Pancreas (tissue), 10 donors: ENCODE measurements at regions not wholly inside any gene's neighbourhood (a gene's known extent, or its start where the extent isn't known, plus 50 kb on each side); places are given as distances from the start of the nearest gene placed in this dataset.
A peak's percentile ranks its signal among the peaks of the same experiment; 100 is the strongest.

Experiments
- ATAC-seq, 4 donors: fragments of 200-7000 bp; cut with Tn5 transposase; one replicate each; pipeline versions ENCODE4 v1.8.0 to v1.9.1; 2020; ENCODE audit warnings: mild to moderate bottlenecking in 4 of 4, moderate library complexity in 4 of 4
- DNase-seq, 6 donors: peaks; one replicate each; pipeline ENCODE4 v3.0.0-alpha.2; 2020
- FAIRE-seq: peaks from 2 replicates; lab custom pipeline; 2012; peaks lifted over from hg19 to GRCh38; lab: Jason Lieb, UNC
- H3K27ac ChIP-seq, 4 donors: fragments of 200-600 bp; sonication (generic); 1 replicate in 3 of 4; 2 replicates in 1 of 4; pipeline versions ENCODE4 v1.5.0 to v1.8.0; 2020
- H3K27me3 ChIP-seq, 4 donors: fragments of 200-600 bp; one replicate each; pipeline ENCODE4 v1.8.0; 2021
- H3K36me3 ChIP-seq, 3 donors: fragments of 200-600 bp; sonication (generic) in 1 of 3; one replicate each; pipeline versions ENCODE4 v1.5.0 to v1.8.0; 2020 to 2021
- H3K4me1 ChIP-seq, 3 donors: fragments of 200-600 bp; one replicate each; pipeline ENCODE4 v1.8.0; 2021
- H3K4me3 ChIP-seq, 4 donors: fragments of 200-600 bp; sonication (generic) in 2 of 4; one replicate each; pipeline versions ENCODE4 v1.5.0 to v1.8.0; 2020 to 2021
- H3K9me3 ChIP-seq, 4 donors: fragments of 200-600 bp; one replicate each; pipeline ENCODE4 v1.8.0; 2021
- CTCF ChIP-seq, 4 donors: fragments of 200-600 bp; sonication (generic) in 3 of 4; IDR thresholded peaks; one replicate each; pipeline versions ENCODE4 v1.5.0 to v1.8.0; 2021; ENCODE audit warnings: antibody characterized with exemption in 4 of 4
- WGBS, 2 donors: extraction: QIAGEN DNeasy Blood & Tissue Kit; methylation state at CpG; one replicate each; pipeline ENCODE4 v1.1.7; 2013; 5-methylcytosine and 5-hydroxymethylcytosine counted together
- intact Hi-C, 3 donors: fragments of 100-400 bp; cut with DNase I; formaldehyde crosslinking; loops; one replicate each; pipeline versions ENCODE4 v1.11.1 to v1.14.2; 2022
- donor health status: healthy with polysubstance abuse.
- donor health status: DM: no; HTN: no; CAD: no; lungs with moderate emphysema.
- donor health status: DM: no; HTN: no; CAD: no.
- donor health status: control.
- donor health status: control.
- donor health status: Bipolar disorder and iron deficiency.
- donor health status: DM: yes; HTN: yes; CAD: no.
- donor health status: DM: no; HTN: no; CAD: no.
- donor health status: DM: no; HTN: no; CAD: no.
- donor health status: DM: yes; HTN: yes; CAD: no.

GRCh38 chrX:137483554-137483953, 82.4 kb upstream of the ZIC3 start:
- H3K27ac ChIP-seq, result no peak overlapping the region
- H3K9me3 ChIP-seq, result no peaks in the 10 kb centered on the region
- H3K27me3 ChIP-seq, result peaks cover 0 to under 1% (median 0%) of the 10 kb centered on the region in 4 donors
- ATAC-seq, result no peak
- no peaks in the 10 kb centered on the region for H3K36me3 ChIP-seq
- H3K4me1 ChIP-seq, result no peaks in the 10 kb centered on the region
- H3K4me3 ChIP-seq, result no peak overlapping the region
- no peak for FAIRE-seq
- no peak for TF ChIP-seq CTCF (IDR thresholded peaks at IDR 0.05)
- intact Hi-C loops, result no loop called here
- DNase-seq, result no peak

- Histone ChIP-seq H3K36me3 (no peaks in the 10 kb centered on the region), H3K4me1 (no peaks in the 10 kb centered on the region), H3K9me3 (no peaks in the 10 kb centered on the region), H3K4me3 (no peak overlapping the region), H3K27me3 (peaks cover 0 to 14% (median 0%) of the 10 kb centered on the region in 4 donors), H3K27ac (no peak overlapping the region)
- peak in 3 of 6 donors; percentile 14 to 26 (median 16) for DNase-seq
- intact Hi-C loops, result no loop called here
- no peak for FAIRE-seq
- TF ChIP-seq CTCF (IDR thresholded peaks at IDR 0.05), result no peak
- ATAC-seq, result peak in 3 of 4 donors; percentile 51 to 90 (median 61)
- WGBS, 2 donors, result 17 to 22% methylated on average over 2 of the region's 2 CpGs
Observed at GRCh38 chrX:137482136-137482535, 83.8 kb upstream of the ZIC3 start.

- Histone ChIP-seq H3K36me3 (no peaks in the 10 kb centered on the region), H3K27me3 (peaks cover 0 to 14% (median 0%) of the 10 kb centered on the region in 4 donors), H3K9me3 (no peaks in the 10 kb centered on the region), H3K4me1 (no peaks in the 10 kb centered on the region), H3K27ac (no peak overlapping the region), H3K4me3 (no peak overlapping the region)
- FAIRE-seq (no peak), ATAC-seq (peak in 2 of 4 donors; percentile 35 to 64), DNase-seq (peak in 3 of 6 donors; percentile 11 to 30 (median 29))
- TF ChIP-seq CTCF (IDR thresholded peaks at IDR 0.05), result no peak
- intact Hi-C loops, result no loop called here
- WGBS, 2 donors, result 1 to 2% methylated on average over 2 of the region's 2 CpGs
Observed at GRCh38 chrX:137479386-137479785, 86.5 kb upstream of the ZIC3 start.

- ATAC-seq (no peak), FAIRE-seq (no peak), DNase-seq (no peak)
- Histone ChIP-seq H3K27ac (no peak overlapping the region), H3K9me3 (no peaks in the 10 kb centered on the region), H3K4me3 (no peak overlapping the region), H3K4me1 (no peaks in the 10 kb centered on the region), H3K36me3 (no peaks in the 10 kb centered on the region), H3K27me3 (no peaks in the 10 kb centered on the region)
- 61 to 78% methylated on average over 24 of the region's 24 CpGs for WGBS, 2 donors
- intact Hi-C loops, result no loop called here
- TF ChIP-seq CTCF (IDR thresholded peaks at IDR 0.05), result no peak
Observed at GRCh38 chrX:137441711-137442110, 124.2 kb upstream of the ZIC3 start.

- Histone ChIP-seq H3K36me3 (no peaks in the 10 kb centered on the region), H3K27me3 (peaks cover 3 to 23% (median 9%) of the 10 kb centered on the region in 4 donors), H3K4me3 (no peak overlapping the region), H3K4me1 (peaks cover 0 to 2% (median 0%) of the 10 kb centered on the region in 3 donors), H3K9me3 (no peaks in the 10 kb centered on the region), H3K27ac (no peak overlapping the region)
- ATAC-seq (peak in 2 of 4 donors; percentile 39 to 66), DNase-seq (peak in 1 of 6 donors; percentile 23), FAIRE-seq (no peak)
- intact Hi-C loops, result no loop called here
- TF ChIP-seq CTCF (IDR thresholded peaks at IDR 0.05), result peak in 1 of 4 donors; percentile 22
- 0 to 4% methylated on average over 1 of the region's 1 CpG for WGBS, 2 donors
Observed at GRCh38 chrX:137432609-137433008, 133.3 kb upstream of the ZIC3 start.
